ENCODE measurements at regions not wholly inside any gene's neighbourhood (a gene's known extent, or its start where the extent isn't known, plus 50 kb on each side); places are given as distances from the start of the nearest gene placed in this dataset.

GRCh38 chr11:115964091-115964490, 459.9 kb upstream of the CADM1 start:
- Histone ChIP-seq H3K4me3 (no peak overlapping the region), H3K27me3 (replicated peaks; ENCODE audit: insufficient read depth) (no peaks in the 10 kb centered on the region), H3K9ac (no peak overlapping the region), H4K20me1 (ENCODE audit: insufficient read depth) (no peaks in the 10 kb centered on the region), H3F3A (ENCODE audit: insufficient read depth) (no peaks in the 10 kb centered on the region), H3K9me3 (ENCODE audit: low read depth) (no peaks in the 10 kb centered on the region), H2AFZ (no peak overlapping the region), H3K9me2 (ENCODE audit: insufficient read depth) (no peaks in the 10 kb centered on the region), H3K4me1 (ENCODE audit: insufficient read depth) (no peaks in the 10 kb centered on the region), H3K27ac (no peak overlapping the region), H3K79me2 (ENCODE audit: insufficient read depth) (no peaks in the 10 kb centered on the region), H3K36me3 (ENCODE audit: low read depth) (no peaks in the 10 kb centered on the region), H3K4me2 (ENCODE audit: unreplicated experiment) (no peak overlapping the region)
- no peak for TF ChIP-seq EZH2 (IDR thresholded peaks at IDR 0.05; ENCODE audit: insufficient read depth, poor library complexity, severe bottlenecking)
- TF ChIP-seq EZH2phosphoT487 (IDR thresholded peaks at IDR 0.05; ENCODE audit: insufficient read depth, low read depth), result no peak
- DNase-seq, result no peak
- in situ Hi-C loops (cut with MboI), result no loop called here
- 22 to 28% methylated on average over 2 of the region's 2 CpGs for WGBS, 2 experiments (ENCODE audit: low coverage in 1 of 2, low lambda C conversion rate in 2 of 2, missing lambda C conversion rate in 2 of 2)

- Histone ChIP-seq H3K9ac (no peak overlapping the region), H3K4me1 (ENCODE audit: insufficient read depth) (no peaks in the 10 kb centered on the region), H3K9me2 (ENCODE audit: insufficient read depth) (no peaks in the 10 kb centered on the region), H3K27me3 (replicated peaks; ENCODE audit: insufficient read depth) (no peaks in the 10 kb centered on the region), H3K4me2 (ENCODE audit: unreplicated experiment) (no peak overlapping the region), H3K27ac (no peak overlapping the region), H3K79me2 (ENCODE audit: insufficient read depth) (no peaks in the 10 kb centered on the region), H4K20me1 (ENCODE audit: insufficient read depth) (no peaks in the 10 kb centered on the region), H3K36me3 (ENCODE audit: low read depth) (no peaks in the 10 kb centered on the region), H3K4me3 (no peak overlapping the region), H2AFZ (no peak overlapping the region), H3F3A (ENCODE audit: insufficient read depth) (no peaks in the 10 kb centered on the region), H3K9me3 (ENCODE audit: low read depth) (no peaks in the 10 kb centered on the region)
- no peak for DNase-seq
- TF ChIP-seq EZH2phosphoT487 (IDR thresholded peaks at IDR 0.05; ENCODE audit: insufficient read depth, low read depth) (no peak), EZH2 (IDR thresholded peaks at IDR 0.05; ENCODE audit: insufficient read depth, poor library complexity, severe bottlenecking) (no peak)
- WGBS, 2 experiments (ENCODE audit: low coverage in 1 of 2, low lambda C conversion rate in 2 of 2, missing lambda C conversion rate in 2 of 2), result 2 to 3% methylated on average over 6 of the region's 6 CpGs
- in situ Hi-C loops (cut with MboI), result no loop called here
Measured at GRCh38 chr11:115963156-115963555, 458.9 kb upstream of the CADM1 start.

GRCh38 chr11:115961159-115962003, 457.2 kb upstream of the CADM1 start:
- no peak overlapping the region for H3K9ac ChIP-seq
- H3K9me2 ChIP-seq (ENCODE audit: insufficient read depth), result no peaks in the 10 kb centered on the region
- H3K27ac ChIP-seq, result no peak overlapping the region
- no peaks in the 10 kb centered on the region for H4K20me1 ChIP-seq (ENCODE audit: insufficient read depth)
- 17 to 25% methylated on average over 11 of the region's 11 CpGs for WGBS, 2 experiments (ENCODE audit: low coverage in 1 of 2, low lambda C conversion rate in 2 of 2, missing lambda C conversion rate in 2 of 2)
- TF ChIP-seq EZH2 (IDR thresholded peaks at IDR 0.05; ENCODE audit: insufficient read depth, poor library complexity, severe bottlenecking) (no peak), EZH2phosphoT487 (IDR thresholded peaks at IDR 0.05; ENCODE audit: insufficient read depth, low read depth) (no peak)
- H3K79me2 ChIP-seq (ENCODE audit: insufficient read depth), result no peaks in the 10 kb centered on the region
- H2AFZ ChIP-seq, result no peak overlapping the region
- H3F3A ChIP-seq (ENCODE audit: insufficient read depth), result no peaks in the 10 kb centered on the region
- H3K4me2 ChIP-seq (ENCODE audit: unreplicated experiment), result no peak overlapping the region
- no peaks in the 10 kb centered on the region for H3K9me3 ChIP-seq (ENCODE audit: low read depth)
- H3K36me3 ChIP-seq (ENCODE audit: low read depth), result no peaks in the 10 kb centered on the region
- no peak for DNase-seq
- no peaks in the 10 kb centered on the region for H3K4me1 ChIP-seq (ENCODE audit: insufficient read depth)
- in situ Hi-C loops (cut with MboI), result no loop called here
- H3K4me3 ChIP-seq, result no peak overlapping the region
- no peaks in the 10 kb centered on the region for H3K27me3 ChIP-seq (replicated peaks; ENCODE audit: insufficient read depth)

GRCh38 chr11:115959081-115959486, 454.9 kb upstream of the CADM1 start:
- no peaks in the 10 kb centered on the region for H3K9me2 ChIP-seq (ENCODE audit: insufficient read depth)
- TF ChIP-seq EZH2 (IDR thresholded peaks at IDR 0.05; ENCODE audit: insufficient read depth, poor library complexity, severe bottlenecking), result no peak
- no peak for TF ChIP-seq EZH2phosphoT487 (IDR thresholded peaks at IDR 0.05; ENCODE audit: insufficient read depth, low read depth)

More at GRCh38 chr11:115959081-115959486, 454.9 kb upstream of the CADM1 start:
- no peak overlapping the region for H2AFZ ChIP-seq
- H3F3A ChIP-seq (ENCODE audit: insufficient read depth), result no peaks in the 10 kb centered on the region
- no peak for DNase-seq
- no peaks in the 10 kb centered on the region for H3K9me3 ChIP-seq (ENCODE audit: low read depth)
- no peak overlapping the region for H3K9ac ChIP-seq
- H3K79me2 ChIP-seq (ENCODE audit: insufficient read depth), result no peaks in the 10 kb centered on the region
- no peaks in the 10 kb centered on the region for H4K20me1 ChIP-seq (ENCODE audit: insufficient read depth)
- H3K4me1 ChIP-seq (ENCODE audit: insufficient read depth), result no peaks in the 10 kb centered on the region
- no peaks in the 10 kb centered on the region for H3K36me3 ChIP-seq (ENCODE audit: low read depth)
- H3K4me2 ChIP-seq (ENCODE audit: unreplicated experiment), result no peak overlapping the region
- no peaks in the 10 kb centered on the region for H3K27me3 ChIP-seq (replicated peaks; ENCODE audit: insufficient read depth)
- no peak overlapping the region for H3K27ac ChIP-seq
- in situ Hi-C loops (cut with MboI), result no loop called here
- H3K4me3 ChIP-seq, result no peak overlapping the region
- 16% methylated on average over 23 of the region's 23 CpGs for WGBS, 2 experiments (ENCODE audit: low coverage in 1 of 2, low lambda C conversion rate in 2 of 2, missing lambda C conversion rate in 2 of 2)

Data from GM23248 (cell line).